OCI-LY3 (cell line): ENCODE measurements at regions not wholly inside any gene's neighbourhood (a gene's known extent, or its start where the extent isn't known, plus 50 kb on each side); places are given as distances from the start of the nearest gene placed in this dataset.

Source experiments
- H2AFZ ChIP-seq: fragments of 200-600, 300-600 bp; shearing (Covaris generic); 2 replicates; pipeline ENCODE4 v1.6.0; 2014; ENCODE audit warnings: antibody characterized with exemption, low read depth, low read length
- H3K27ac ChIP-seq: fragments of 200-600, 300-600 bp; sonication (generic); 2 replicates; pipeline ENCODE4 v1.5.1; 2014; ENCODE audit warnings: mild to moderate bottlenecking, low read length, moderate library complexity, mixed read lengths
- H3K27me3 ChIP-seq: fragments of 200-600, 300-600 bp; sonication (generic); 2 replicates; pipeline ENCODE4 v1.6.1; 2014; ENCODE audit warnings: low read depth, low read length, mixed read lengths
- H3K36me3 ChIP-seq: fragments of 200-600, 300-600 bp; sonication (generic); replicated peaks from 2 replicates; pipeline ENCODE3; 2014; ENCODE audit warnings: low read depth, low read length, mixed read lengths
- H3K4me1 ChIP-seq: fragments of 300-600, 200-600 bp; sonication (generic); 2 replicates; pipeline ENCODE4 v1.6.1; 2014; ENCODE audit warnings: low read length, mixed read lengths
- H3K4me2 ChIP-seq: fragments of 200-600, 300-600 bp; sonication (generic); 2 replicates; pipeline ENCODE4 v1.6.1; 2014; ENCODE audit warnings: low read length, mixed read lengths
- H3K4me3 ChIP-seq: fragments of 300-600, 200-600 bp; sonication (generic); 2 replicates; pipeline ENCODE4 v1.5.1; 2014; ENCODE audit warnings: antibody characterized with exemption, mild to moderate bottlenecking, low read length, moderate library complexity
- H3K79me2 ChIP-seq: fragments of 300-600, 200-600 bp; shearing (Covaris generic); 2 replicates; pipeline ENCODE4 v1.6.1; 2014; ENCODE audit warnings: mild to moderate bottlenecking, low read length, mixed read lengths
- H3K9ac ChIP-seq: fragments of 300-600, 200-600 bp; shearing (Covaris generic); 2 replicates; pipeline ENCODE4 v1.6.0; 2014; ENCODE audit warnings: mild to moderate bottlenecking, low read length, moderate library complexity
- H3K9me3 ChIP-seq: fragments of 200-600, 300-600 bp; shearing (Covaris generic); 2 replicates; pipeline ENCODE4 v1.6.1; 2014; ENCODE audit warnings: low read length, mixed read lengths; ENCODE audit not compliant: insufficient read depth
- H4K20me1 ChIP-seq: fragments of 200-600, 300-600 bp; sonication (generic); 2 replicates; pipeline ENCODE4 v1.6.1; 2016; ENCODE audit warnings: low read length, mixed read lengths; ENCODE audit not compliant: insufficient read depth
- CTCF ChIP-seq: fragments of 200-600, 300-600 bp; sonication (generic); IDR thresholded peaks from 2 replicates; pipeline ENCODE4 v1.5.1; 2014; ENCODE audit warnings: antibody characterized with exemption, low read length, low read depth
- EZH2phosphoT487 ChIP-seq: fragments of 200-600 bp; shearing (Covaris generic); IDR thresholded peaks from 2 replicates; pipeline ENCODE4 v1.6.1; 2018; ENCODE audit warnings: antibody characterized with exemption, mixed run types, low read depth

- Histone ChIP-seq H3K27ac (no peak overlapping the region), H3K4me3 (no peak overlapping the region), H3K79me2 (no peaks in the 10 kb centered on the region), H3K9me3 (no peaks in the 10 kb centered on the region), H3K27me3 (no peaks in the 10 kb centered on the region), H2AFZ (no peak overlapping the region), H3K9ac (no peak overlapping the region), H3K36me3 (no peaks in the 10 kb centered on the region), H3K4me2 (no peak overlapping the region), H3K4me1 (no peaks in the 10 kb centered on the region), H4K20me1 (no peaks in the 10 kb centered on the region)
- no peak for TF ChIP-seq CTCF
- TF ChIP-seq EZH2phosphoT487, result no peak
These were observed 100.3 kb downstream of the GJA1 start for GRCh38 chr6:121535777-121536176.

GRCh38 chr6:121536345-121536744, 100.9 kb downstream of the GJA1 start:
- no peaks in the 10 kb centered on the region for H3K9me3 ChIP-seq
- TF ChIP-seq CTCF (no peak), EZH2phosphoT487 (no peak)
- H3K79me2 ChIP-seq, result no peaks in the 10 kb centered on the region
- H3K9ac ChIP-seq, result no peak overlapping the region
- H3K36me3 ChIP-seq, result no peaks in the 10 kb centered on the region
- no peak overlapping the region for H2AFZ ChIP-seq
- no peaks in the 10 kb centered on the region for H4K20me1 ChIP-seq
- H3K4me3 ChIP-seq, result no peak overlapping the region
- H3K27ac ChIP-seq, result no peak overlapping the region
- no peaks in the 10 kb centered on the region for H3K4me1 ChIP-seq
- H3K27me3 ChIP-seq, result no peaks in the 10 kb centered on the region
- H3K4me2 ChIP-seq, result no peak overlapping the region

DNA sequence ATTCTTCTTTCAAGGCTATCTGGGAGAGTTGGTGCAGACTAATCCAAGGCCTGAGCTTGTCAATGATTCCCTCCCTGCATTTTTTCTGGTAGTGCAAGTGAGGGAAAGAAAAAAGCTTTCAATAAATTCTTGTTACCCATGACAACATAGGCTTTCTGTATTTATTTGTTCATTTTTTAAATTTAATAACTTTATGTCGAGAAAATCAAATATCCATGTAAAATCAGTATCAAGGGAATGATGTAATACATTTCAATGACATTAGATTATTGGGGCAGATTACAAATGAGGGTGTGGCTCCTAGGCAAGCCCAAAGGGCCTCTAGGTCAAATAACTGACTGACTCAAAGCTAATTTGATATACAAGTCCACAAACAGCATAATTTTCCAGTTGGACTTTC, 104.0 kb downstream of the GJA1 start:
- H3K27ac ChIP-seq, result no peak overlapping the region

DNA sequence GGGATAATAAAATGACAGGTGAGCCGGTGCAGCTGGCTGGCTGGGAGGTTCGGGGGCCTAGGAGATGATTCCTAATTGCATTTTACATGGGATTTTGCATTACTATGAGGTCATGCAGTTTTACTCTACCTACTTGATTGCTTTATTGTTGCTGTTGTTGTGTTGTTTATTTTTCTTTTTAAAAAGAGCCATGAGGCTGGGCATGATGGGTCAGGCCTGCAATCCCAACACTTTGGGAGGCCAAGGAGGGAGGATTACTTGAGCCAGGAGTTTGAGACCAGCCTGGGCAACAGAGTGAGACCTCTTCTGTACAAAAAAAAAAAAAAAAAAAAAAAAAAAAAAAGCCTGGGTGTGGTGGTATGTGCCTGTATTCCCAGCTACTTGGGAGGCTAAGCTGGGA, 104.8 kb downstream of the GJA1 start:
- no peak overlapping the region for H3K9ac ChIP-seq
- H3K27me3 ChIP-seq, result no peaks in the 10 kb centered on the region
- H3K9me3 ChIP-seq, result no peaks in the 10 kb centered on the region
- H3K36me3 ChIP-seq, result no peaks in the 10 kb centered on the region
- no peak overlapping the region for H3K27ac ChIP-seq
- H4K20me1 ChIP-seq, result no peaks in the 10 kb centered on the region
- no peak overlapping the region for H3K4me3 ChIP-seq
- no peak overlapping the region for H2AFZ ChIP-seq
- H3K4me1 ChIP-seq, result no peaks in the 10 kb centered on the region
- no peak overlapping the region for H3K4me2 ChIP-seq
- H3K79me2 ChIP-seq, result no peaks in the 10 kb centered on the region
- no peak for TF ChIP-seq EZH2phosphoT487
- no peak for TF ChIP-seq CTCF

More for the DNA sequence above, 104.0 kb downstream of the GJA1 start:
- Histone ChIP-seq H3K9ac (no peak overlapping the region), H3K79me2 (no peaks in the 10 kb centered on the region), H3K36me3 (no peaks in the 10 kb centered on the region), H3K27me3 (no peaks in the 10 kb centered on the region), H3K4me3 (no peak overlapping the region), H3K9me3 (no peaks in the 10 kb centered on the region), H3K4me1 (no peaks in the 10 kb centered on the region), H3K4me2 (no peak overlapping the region), H4K20me1 (no peaks in the 10 kb centered on the region), H2AFZ (no peak overlapping the region)
- TF ChIP-seq EZH2phosphoT487 (no peak), CTCF (no peak)
